ENCODE measurements at regions not wholly inside any gene's neighbourhood (a gene's known extent, or its start where the extent isn't known, plus 50 kb on each side); places are given as distances from the start of the nearest gene placed in this dataset.

- no peak overlapping the region for H3K27ac ChIP-seq
- H3K4me1 ChIP-seq = no peaks in the 10 kb centered on the region
- no peak for TF ChIP-seq POLR2AphosphoS5 (IDR thresholded peaks at IDR 0.05)
- TF ChIP-seq, protein P1, sequence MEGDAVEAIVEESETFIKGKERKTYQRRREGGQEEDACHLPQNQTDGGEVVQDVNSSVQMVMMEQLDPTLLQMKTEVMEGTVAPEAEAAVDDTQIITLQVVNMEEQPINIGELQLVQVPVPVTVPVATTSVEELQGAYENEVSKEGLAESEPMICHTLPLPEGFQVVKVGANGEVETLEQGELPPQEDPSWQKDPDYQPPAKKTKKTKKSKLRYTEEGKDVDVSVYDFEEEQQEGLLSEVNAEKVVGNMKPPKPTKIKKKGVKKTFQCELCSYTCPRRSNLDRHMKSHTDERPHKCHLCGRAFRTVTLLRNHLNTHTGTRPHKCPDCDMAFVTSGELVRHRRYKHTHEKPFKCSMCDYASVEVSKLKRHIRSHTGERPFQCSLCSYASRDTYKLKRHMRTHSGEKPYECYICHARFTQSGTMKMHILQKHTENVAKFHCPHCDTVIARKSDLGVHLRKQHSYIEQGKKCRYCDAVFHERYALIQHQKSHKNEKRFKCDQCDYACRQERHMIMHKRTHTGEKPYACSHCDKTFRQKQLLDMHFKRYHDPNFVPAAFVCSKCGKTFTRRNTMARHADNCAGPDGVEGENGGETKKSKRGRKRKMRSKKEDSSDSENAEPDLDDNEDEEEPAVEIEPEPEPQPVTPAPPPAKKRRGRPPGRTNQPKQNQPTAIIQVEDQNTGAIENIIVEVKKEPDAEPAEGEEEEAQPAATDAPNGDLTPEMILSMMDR (IDR thresholded peaks at IDR 0.05) = no peak
- no peak for TF ChIP-seq POLR2A (IDR thresholded peaks at IDR 0.05)
- intact Hi-C loops (cut with DNase I; ENCODE audit: low total_unique reads) = no loop called here
- DNase-seq (ENCODE audit: low spot score in 2 of 2) = no peak
- no peaks in the 10 kb centered on the region for H3K36me3 ChIP-seq
- H3K9me3 ChIP-seq = no peaks in the 10 kb centered on the region
- H3K27me3 ChIP-seq = peaks cover 0 to 5% of the 10 kb centered on the region in 2 donors
- H3K4me3 ChIP-seq = no peak overlapping the region
These were observed 65.8 kb upstream of the FRMD4A start for GRCh38 chr10:14396411-14397048.

GRCh38 chr10:14394179-14394578, 63.5 kb upstream of the FRMD4A start:
- Histone ChIP-seq H3K36me3 (no peaks in the 10 kb centered on the region), H3K4me3 (no peak overlapping the region), H3K27me3 (no peaks in the 10 kb centered on the region), H3K9me3 (no peaks in the 10 kb centered on the region), H3K27ac (no peak overlapping the region), H3K4me1 (no peaks in the 10 kb centered on the region)
- no peak for DNase-seq (ENCODE audit: low spot score in 2 of 2)
- intact Hi-C loops (cut with DNase I; ENCODE audit: low total_unique reads) = no loop called here
- TF ChIP-seq POLR2AphosphoS5 (IDR thresholded peaks at IDR 0.05) = no peak
- TF ChIP-seq, protein P1 (IDR thresholded peaks at IDR 0.05) = no peak
- TF ChIP-seq POLR2A (IDR thresholded peaks at IDR 0.05) = no peak

GRCh38 chr10:14391342-14391741, 60.6 kb upstream of the FRMD4A start:
- Histone ChIP-seq H3K36me3 (no peaks in the 10 kb centered on the region), H3K9me3 (no peaks in the 10 kb centered on the region), H3K4me3 (no peak overlapping the region), H3K4me1 (no peaks in the 10 kb centered on the region), H3K27ac (no peak overlapping the region), H3K27me3 (no peaks in the 10 kb centered on the region)
- TF ChIP-seq POLR2A (IDR thresholded peaks at IDR 0.05) = no peak
- TF ChIP-seq, protein P1 (IDR thresholded peaks at IDR 0.05) = no peak
- TF ChIP-seq POLR2AphosphoS5 (IDR thresholded peaks at IDR 0.05) = no peak
- DNase-seq (ENCODE audit: low spot score in 2 of 2) = no peak
- intact Hi-C loops (cut with DNase I; ENCODE audit: low total_unique reads) = no loop called here

- intact Hi-C loops (cut with DNase I; ENCODE audit: low total_unique reads) = no loop called here
- Histone ChIP-seq H3K27ac (no peak overlapping the region), H3K4me1 (no peaks in the 10 kb centered on the region), H3K4me3 (no peak overlapping the region), H3K27me3 (peaks cover 0 to under 1% of the 10 kb centered on the region in 2 donors), H3K9me3 (no peaks in the 10 kb centered on the region), H3K36me3 (no peaks in the 10 kb centered on the region)
- no peak for DNase-seq (ENCODE audit: low spot score in 2 of 2)
- TF ChIP-seq, protein P1 (IDR thresholded peaks at IDR 0.05) = no peak
- TF ChIP-seq POLR2AphosphoS5 (IDR thresholded peaks at IDR 0.05) = no peak
- TF ChIP-seq POLR2A (IDR thresholded peaks at IDR 0.05) = no peak
These were observed 59.4 kb upstream of the FRMD4A start for GRCh38 chr10:14389981-14390590.

All from breast epithelium (tissue), 4 donors.